ENCODE measurements at regions not wholly inside any gene's neighbourhood (a gene's known extent, or its start where the extent isn't known, plus 50 kb on each side); places are given as distances from the start of the nearest gene placed in this dataset.
"Not testable (repeated sequence)": the region's sequence is repeated elsewhere in the genome, so short reads cannot be mapped to it uniquely, and the experiment has no call there.

- H3K27ac Mint-ChIP-seq; H3K27me3 Mint-ChIP-seq; H3K9me3 Mint-ChIP-seq; H3K36me3 Mint-ChIP-seq (ENCODE audit: low read depth); H3K4me1 Mint-ChIP-seq; ATAC-seq (replicated peaks); H3K4me3 Mint-ChIP-seq: not testable (repeated sequence)
Measured at GRCh38 chr13:18822655-18823639, 358.7 kb downstream of the TUBA3C start.

- not testable (repeated sequence) for H3K27ac Mint-ChIP-seq; H3K36me3 Mint-ChIP-seq (ENCODE audit: low read depth); H3K4me1 Mint-ChIP-seq; ATAC-seq (replicated peaks); H3K4me3 Mint-ChIP-seq; H3K27me3 Mint-ChIP-seq; H3K9me3 Mint-ChIP-seq
Measured at GRCh38 chr13:18773988-18774387, 407.6 kb downstream of the TUBA3C start.

DNA sequence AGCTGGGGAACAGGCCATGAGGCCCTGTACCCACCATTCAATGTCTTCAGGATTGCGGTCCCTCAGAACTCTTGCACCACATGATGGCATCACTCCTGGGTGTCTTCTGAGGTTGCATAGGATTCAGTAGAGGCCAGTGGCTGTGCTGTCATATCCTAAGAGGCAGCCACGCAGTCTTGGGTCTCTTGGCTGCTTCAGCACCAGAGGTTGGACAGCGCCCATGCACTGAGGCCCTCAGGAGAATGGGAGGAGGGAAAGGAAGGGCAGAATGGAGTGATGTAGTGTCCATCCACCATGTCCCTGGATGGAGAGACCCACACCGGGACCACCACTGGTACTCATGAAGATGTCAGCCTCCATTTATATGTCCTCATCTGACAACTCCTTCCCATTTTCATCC, 439.9 kb downstream of the TUBA3C start:
- not testable (repeated sequence) for H3K27ac Mint-ChIP-seq; H3K27me3 Mint-ChIP-seq; ATAC-seq (replicated peaks); H3K9me3 Mint-ChIP-seq; H3K36me3 Mint-ChIP-seq (ENCODE audit: low read depth); H3K4me3 Mint-ChIP-seq; H3K4me1 Mint-ChIP-seq

DNA sequence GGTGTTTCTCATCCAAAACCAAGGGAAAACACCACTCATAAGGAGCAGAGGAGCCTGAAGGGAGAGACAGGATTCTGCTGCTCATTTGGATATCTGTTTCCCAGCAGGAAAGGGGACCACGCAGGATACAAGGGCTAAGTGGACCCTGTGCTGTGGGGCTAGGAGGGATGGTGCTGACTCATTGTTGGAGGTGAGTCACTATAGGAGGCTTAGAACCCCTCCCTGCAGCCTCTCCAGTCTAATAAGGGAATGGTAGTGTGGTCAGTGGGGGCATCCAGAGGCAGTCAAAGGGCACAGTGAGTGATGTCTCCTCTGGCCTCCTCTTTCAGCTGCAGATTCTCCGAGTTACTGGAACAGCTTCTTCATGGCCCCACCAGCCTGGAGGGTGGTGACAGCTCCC, 442.3 kb downstream of the TUBA3C start:
- no peaks in the 10 kb centered on the region for H3K36me3 Mint-ChIP-seq (ENCODE audit: low read depth)
- H3K27ac Mint-ChIP-seq, result no peak overlapping the region
- no peak overlapping the region for H3K4me3 Mint-ChIP-seq
- peaks cover 3% of the 10 kb centered on the region for H3K27me3 Mint-ChIP-seq
- no peaks in the 10 kb centered on the region for H3K4me1 Mint-ChIP-seq
- no peaks in the 10 kb centered on the region for H3K9me3 Mint-ChIP-seq
- ATAC-seq (replicated peaks), result no peak

GRCh38 chr13:18738086-18738485, 443.5 kb downstream of the TUBA3C start:
- H3K4me1 Mint-ChIP-seq; H3K4me3 Mint-ChIP-seq; H3K27me3 Mint-ChIP-seq; H3K9me3 Mint-ChIP-seq; H3K36me3 Mint-ChIP-seq (ENCODE audit: low read depth); ATAC-seq (replicated peaks); H3K27ac Mint-ChIP-seq: not testable (repeated sequence)

DNA sequence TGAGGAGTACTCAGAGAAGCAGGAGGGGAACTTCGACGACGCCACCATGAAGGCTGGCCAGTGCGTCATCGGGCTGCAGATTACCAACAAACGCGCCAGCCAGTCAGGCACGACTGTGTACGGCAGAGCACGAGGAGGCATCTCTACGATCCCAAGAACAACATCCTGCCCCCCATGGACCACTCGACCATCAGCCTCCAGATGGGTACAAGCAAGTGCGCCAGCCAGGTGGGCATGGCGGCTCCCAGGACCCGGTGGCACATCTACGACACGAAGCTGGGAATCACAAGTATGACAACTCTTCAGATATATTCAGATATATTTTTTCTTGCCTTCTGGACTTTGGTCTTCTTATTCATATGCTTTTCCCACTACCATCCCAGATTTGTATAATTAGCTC, 454.5 kb downstream of the TUBA3C start:
- H3K9me3 Mint-ChIP-seq; ATAC-seq (replicated peaks); H3K36me3 Mint-ChIP-seq (ENCODE audit: low read depth); H3K27ac Mint-ChIP-seq; H3K27me3 Mint-ChIP-seq; H3K4me3 Mint-ChIP-seq; H3K4me1 Mint-ChIP-seq: not testable (repeated sequence)

DNA sequence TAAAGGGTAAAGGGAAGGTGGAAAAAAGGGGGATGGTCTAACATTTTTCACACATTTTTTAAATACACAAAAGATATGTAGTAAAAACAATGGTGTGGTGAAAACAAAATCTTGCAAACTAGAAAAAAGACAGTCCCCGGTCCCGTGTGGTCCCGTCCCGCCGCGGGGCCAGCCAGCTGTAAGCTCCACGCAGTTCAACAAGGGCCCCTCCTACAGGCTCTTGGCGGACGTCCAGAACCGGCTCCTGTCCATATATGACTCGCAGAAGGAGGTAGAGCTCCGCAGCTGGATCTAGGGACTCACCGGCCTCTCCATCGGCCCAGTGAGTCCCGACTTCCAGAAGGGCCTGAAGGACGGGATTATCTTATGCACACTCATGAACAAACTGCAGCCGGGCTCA, 455.1 kb downstream of the TUBA3C start:
- not testable (repeated sequence) for H3K27ac Mint-ChIP-seq; H3K4me3 Mint-ChIP-seq; H3K4me1 Mint-ChIP-seq; H3K36me3 Mint-ChIP-seq (ENCODE audit: low read depth); H3K27me3 Mint-ChIP-seq; H3K9me3 Mint-ChIP-seq; ATAC-seq (replicated peaks)

DNA sequence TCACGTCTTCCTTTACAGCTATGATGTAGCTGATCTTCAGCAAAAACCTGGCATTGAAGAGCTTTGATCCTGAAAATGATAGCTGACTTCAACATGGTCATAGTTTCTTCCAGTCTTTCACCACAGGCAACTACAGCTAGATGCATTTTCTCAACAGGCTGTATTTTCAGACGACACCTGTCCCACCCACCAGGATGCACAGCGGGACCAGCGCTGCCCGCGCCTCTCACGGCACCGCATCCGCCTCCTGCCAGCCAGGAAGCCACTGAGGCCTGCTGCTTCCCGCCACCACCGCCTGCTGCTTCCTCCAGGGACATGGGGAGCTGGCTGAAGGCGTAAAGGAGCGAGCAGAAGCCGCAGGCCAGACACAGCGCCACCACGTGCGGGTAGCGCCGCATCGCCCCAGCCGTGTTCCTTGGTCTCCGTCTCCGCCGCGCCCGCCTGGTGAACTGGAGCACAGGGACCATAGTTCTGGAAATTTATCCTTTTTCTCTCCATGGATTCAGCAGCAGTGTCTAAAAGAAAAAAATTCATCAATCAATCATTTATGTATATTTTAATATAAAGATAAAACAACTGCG, 456.3 kb downstream of the TUBA3C start:
- H3K4me1 Mint-ChIP-seq; H3K9me3 Mint-ChIP-seq; ATAC-seq (replicated peaks); H3K4me3 Mint-ChIP-seq; H3K36me3 Mint-ChIP-seq (ENCODE audit: low read depth); H3K27ac Mint-ChIP-seq: not testable (repeated sequence)
- peaks cover 10% of the 10 kb centered on the region for H3K27me3 Mint-ChIP-seq

DNA sequence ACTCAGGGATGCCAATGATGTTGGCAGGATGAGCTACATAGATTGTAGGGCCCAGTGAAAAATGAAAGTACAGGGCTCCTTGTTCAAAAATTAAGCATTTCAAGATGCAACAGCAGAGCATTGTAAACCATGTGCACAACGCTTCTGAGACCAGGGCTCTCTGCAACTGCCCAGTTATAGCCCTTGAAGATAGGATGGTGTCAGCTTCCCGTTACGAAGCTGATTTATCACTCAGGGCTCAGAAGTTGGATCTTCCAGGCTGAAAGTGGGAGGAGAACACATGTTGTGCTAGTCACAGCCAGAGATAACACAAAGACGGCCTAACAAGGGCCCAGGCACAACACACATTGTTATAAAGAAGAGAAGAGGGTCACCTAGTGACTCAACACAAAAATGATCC, 466.7 kb downstream of the TUBA3C start:
- H3K4me3 Mint-ChIP-seq, result no peak overlapping the region
- H3K36me3 Mint-ChIP-seq (ENCODE audit: low read depth), result no peaks in the 10 kb centered on the region
- H3K4me1 Mint-ChIP-seq, result peaks cover 4% of the 10 kb centered on the region
- H3K27me3 Mint-ChIP-seq, result peaks cover 3% of the 10 kb centered on the region
- no peak overlapping the region for H3K27ac Mint-ChIP-seq
- no peak for ATAC-seq (replicated peaks)
- no peaks in the 10 kb centered on the region for H3K9me3 Mint-ChIP-seq

DNA sequence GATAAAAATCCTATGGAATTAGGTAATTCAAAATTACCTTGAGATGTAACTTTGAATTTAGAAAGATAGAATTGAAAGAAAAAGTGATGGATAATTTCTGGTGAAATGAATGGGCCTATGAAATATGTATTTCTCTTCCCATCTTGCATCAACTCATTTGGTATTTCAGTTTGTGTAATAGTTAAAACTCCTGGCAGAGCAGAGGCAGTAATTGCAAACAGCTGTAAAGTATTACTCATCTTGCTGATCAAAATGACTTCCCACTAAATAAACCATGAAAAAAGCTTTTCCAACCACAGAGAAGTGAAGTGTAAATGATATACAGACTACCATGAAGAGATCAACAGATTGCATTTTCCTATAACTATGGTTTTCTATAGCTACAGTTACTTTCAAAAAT, 471.0 kb downstream of the TUBA3C start:
- not testable (repeated sequence) for H3K27ac Mint-ChIP-seq; ATAC-seq (replicated peaks)

GRCh38 chr13:18706538-18706937, 475.1 kb downstream of the TUBA3C start:
- H3K27me3 Mint-ChIP-seq; H3K9me3 Mint-ChIP-seq; H3K4me3 Mint-ChIP-seq; H3K27ac Mint-ChIP-seq; ATAC-seq (replicated peaks); H3K36me3 Mint-ChIP-seq (ENCODE audit: low read depth); H3K4me1 Mint-ChIP-seq: not testable (repeated sequence)

More for the DNA sequence above, 471.0 kb downstream of the TUBA3C start:
- H3K4me1 Mint-ChIP-seq; H3K36me3 Mint-ChIP-seq (ENCODE audit: low read depth); H3K27me3 Mint-ChIP-seq; H3K9me3 Mint-ChIP-seq; H3K4me3 Mint-ChIP-seq: not testable (repeated sequence)

- H3K4me3 Mint-ChIP-seq; H3K4me1 Mint-ChIP-seq; ATAC-seq (replicated peaks); H3K36me3 Mint-ChIP-seq (ENCODE audit: low read depth); H3K27me3 Mint-ChIP-seq; H3K27ac Mint-ChIP-seq; H3K9me3 Mint-ChIP-seq: not testable (repeated sequence)
Measured at GRCh38 chr13:18702464-18703247, 479.0 kb downstream of the TUBA3C start.

- not testable (repeated sequence) for ATAC-seq (replicated peaks); H3K9me3 Mint-ChIP-seq; H3K27me3 Mint-ChIP-seq; H3K4me3 Mint-ChIP-seq; H3K27ac Mint-ChIP-seq; H3K36me3 Mint-ChIP-seq (ENCODE audit: low read depth); H3K4me1 Mint-ChIP-seq
Measured at GRCh38 chr13:18698332-18698731, 483.3 kb downstream of the TUBA3C start.

- not testable (repeated sequence) for H3K4me3 Mint-ChIP-seq
Measured at GRCh38 chr13:18697851-18698250, 483.8 kb downstream of the TUBA3C start.

DNA sequence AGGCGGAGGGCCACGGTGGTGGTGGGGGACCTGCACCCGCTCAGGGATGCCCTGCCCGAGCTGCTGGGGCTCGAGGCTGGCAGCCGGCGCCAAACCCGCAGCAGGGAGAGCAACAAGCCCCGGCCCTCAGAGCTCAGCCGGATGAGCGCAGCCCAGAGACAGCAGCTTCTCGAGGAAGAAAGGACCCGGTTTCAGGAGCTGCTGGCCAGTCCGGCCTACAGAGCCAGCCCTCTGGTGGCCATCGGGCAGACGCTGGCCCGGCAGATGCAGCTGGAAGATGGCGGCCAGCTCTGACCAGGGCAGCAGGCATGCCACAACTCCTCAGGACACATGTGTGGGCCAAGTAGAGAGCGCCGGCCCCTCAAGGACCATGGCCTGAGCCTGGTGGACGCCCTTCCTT, 484.4 kb downstream of the TUBA3C start:
- H3K27ac Mint-ChIP-seq; H3K4me1 Mint-ChIP-seq; ATAC-seq (replicated peaks); H3K36me3 Mint-ChIP-seq (ENCODE audit: low read depth); H3K9me3 Mint-ChIP-seq; H3K4me3 Mint-ChIP-seq; H3K27me3 Mint-ChIP-seq: not testable (repeated sequence)

More at GRCh38 chr13:18697851-18698250, 483.8 kb downstream of the TUBA3C start:
- H3K4me1 Mint-ChIP-seq; ATAC-seq (replicated peaks); H3K9me3 Mint-ChIP-seq; H3K27me3 Mint-ChIP-seq; H3K36me3 Mint-ChIP-seq (ENCODE audit: low read depth); H3K27ac Mint-ChIP-seq: not testable (repeated sequence)

Data from activated T-helper 17 cell treated with anti-CD3 and anti-CD28 coated beads, Interleukin-2, amount 50 U/mL, for 72 hours (primary cell).